Superior temporal gyrus (tissue), 1 donor: ENCODE measurements at regions not wholly inside any gene's neighbourhood (a gene's known extent, or its start where the extent isn't known, plus 50 kb on each side); places are given as distances from the start of the nearest gene placed in this dataset.

Experiments used
- DNase-seq: peaks from one replicate; pipeline ENCODE4 v3.0.0-alpha.2; 2016; ENCODE audit errors: extremely low spot score

DNA sequence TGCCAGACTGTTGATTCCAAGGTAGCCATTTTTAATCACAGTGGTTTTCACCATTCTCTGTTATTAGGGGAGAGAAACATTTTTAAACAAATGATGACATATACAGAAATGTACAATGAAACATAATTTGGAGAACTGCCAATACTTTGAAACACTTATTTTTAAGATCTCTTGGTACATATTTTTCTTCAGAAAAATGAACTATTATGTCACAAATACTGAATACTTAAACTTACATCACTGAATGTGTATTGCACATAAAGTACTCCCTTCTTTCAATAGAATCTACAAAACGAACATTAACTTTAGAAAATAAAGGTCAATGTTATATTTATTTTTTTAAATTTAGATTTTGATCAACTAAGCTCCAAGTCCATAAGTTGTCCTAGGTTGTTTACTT lies 71.7 kb upstream of the CPNE8 start:
- DNase-seq = no peak

DNA sequence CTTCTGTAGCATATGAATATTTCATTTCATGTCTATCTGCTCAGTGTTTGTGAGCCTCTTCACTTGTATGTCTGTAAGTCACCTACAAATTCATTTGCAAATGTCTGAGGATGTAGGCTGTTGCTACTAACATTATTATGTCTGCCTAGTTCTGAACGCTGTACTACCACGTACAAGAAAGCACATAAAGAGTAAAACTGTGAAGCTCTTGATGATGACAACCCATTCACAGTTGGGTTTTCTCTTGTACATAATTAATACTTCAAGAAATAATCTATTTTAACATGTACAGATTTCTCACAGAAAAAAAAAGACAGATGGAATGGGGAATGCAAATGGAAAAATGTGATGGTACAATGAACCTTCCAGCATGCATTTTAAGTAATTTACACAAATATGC lies 64.3 kb upstream of the CPNE8 start:
- no peak for DNase-seq

DNA sequence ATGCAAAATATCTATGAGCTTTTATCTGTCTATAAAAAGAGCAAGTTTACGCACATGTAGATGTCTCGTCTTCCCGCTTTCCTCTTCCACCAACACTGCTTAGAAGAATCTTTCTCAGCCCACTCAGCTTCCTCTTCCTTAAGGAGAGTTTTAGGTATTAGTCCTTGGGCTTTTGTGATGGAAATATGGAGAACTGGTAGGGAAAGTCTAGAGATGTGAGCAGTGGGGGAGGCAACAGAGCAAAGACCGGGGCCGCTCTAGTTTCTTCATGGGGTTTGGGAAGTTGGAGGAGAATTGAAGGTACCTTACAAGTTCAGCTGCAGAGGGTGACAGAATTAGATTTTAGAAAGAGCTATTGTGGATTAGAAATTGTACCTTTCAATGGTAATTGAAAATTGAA lies 56.3 kb upstream of the CPNE8 start:
- no peak for DNase-seq

DNA sequence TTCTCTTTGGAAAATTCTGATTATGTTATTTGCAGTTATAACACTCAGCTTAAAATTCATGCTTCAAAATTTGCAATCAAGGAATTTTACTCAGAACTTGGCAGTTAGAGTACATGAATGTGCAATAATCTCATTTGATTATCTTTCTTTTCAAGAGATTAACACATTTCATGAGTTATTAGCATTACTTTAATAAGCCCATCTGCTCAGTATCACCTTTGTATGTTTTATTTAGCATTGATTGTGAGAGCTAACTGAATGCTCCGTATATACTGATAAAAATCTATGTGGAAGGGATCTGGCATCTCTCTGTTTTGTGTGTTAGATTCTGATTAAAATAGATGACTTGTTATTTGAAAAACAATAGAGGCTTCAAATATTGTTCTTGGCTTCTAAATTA lies 55.6 kb upstream of the CPNE8 start:
- DNase-seq = no peak

DNA sequence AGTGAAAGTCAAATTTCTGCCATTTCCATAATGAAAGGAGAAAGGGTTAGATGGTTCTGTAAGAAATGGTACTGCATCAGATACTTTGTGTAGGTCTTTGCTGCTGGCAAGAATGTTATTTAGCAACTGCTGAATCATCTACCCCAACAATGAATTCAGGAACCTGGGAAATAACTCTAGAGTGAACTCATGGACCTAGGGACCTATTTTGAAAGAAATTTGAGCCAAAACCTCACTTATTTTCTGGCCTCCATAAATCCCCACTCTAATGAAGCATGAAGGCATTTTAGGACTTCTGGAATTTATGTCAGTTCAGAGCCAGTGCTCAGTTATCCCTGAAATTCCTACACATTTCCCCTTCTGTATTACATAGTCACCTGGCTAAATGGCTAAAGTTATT lies 50.9 kb upstream of the CPNE8 start:
- DNase-seq = no peak
